Ishikawa (cell line): ENCODE measurements at regions not wholly inside any gene's neighbourhood (a gene's known extent, or its start where the extent isn't known, plus 50 kb on each side); places are given as distances from the start of the nearest gene placed in this dataset.

ENCODE experiments used
- CEBPB ChIP-seq: IDR thresholded peaks from 2 replicates; pipeline ENCODE4 v1.6.1; 2012
- CREB1 ChIP-seq: IDR thresholded peaks from 2 replicates; pipeline ENCODE4 v1.6.1; 2012; ENCODE audit warnings: low read depth
- EGR1 ChIP-seq: IDR thresholded peaks from 2 replicates; pipeline ENCODE4 v1.6.1; 2012
- EP300 ChIP-seq: IDR thresholded peaks from 2 replicates; pipeline ENCODE4 v1.6.1; 2012; ENCODE audit warnings: borderline replicate concordance
- FOXM1 ChIP-seq: IDR thresholded peaks from 2 replicates; pipeline ENCODE4 v1.6.1; 2012; ENCODE audit warnings: low read depth, borderline replicate concordance
- MAX ChIP-seq: IDR thresholded peaks from 2 replicates; pipeline ENCODE4 v1.6.1; 2012
- NFIC ChIP-seq: IDR thresholded peaks from 2 replicates; pipeline ENCODE4 v1.6.1; 2012
- RAD21 ChIP-seq: IDR thresholded peaks from 2 replicates; pipeline ENCODE4 v1.6.1; 2012; ENCODE audit warnings: low read depth
- REST ChIP-seq: IDR thresholded peaks from 2 replicates; pipeline ENCODE4 v1.6.1; 2012; ENCODE audit warnings: low read depth, mild to moderate bottlenecking
- TAF1 ChIP-seq: IDR thresholded peaks from 2 replicates; pipeline ENCODE4 v1.6.1; 2012; ENCODE audit warnings: low read depth, mild to moderate bottlenecking
- TCF12 ChIP-seq: IDR thresholded peaks from 2 replicates; pipeline ENCODE4 v1.6.1; 2012; ENCODE audit warnings: low read depth
- TEAD4 ChIP-seq: IDR thresholded peaks from 2 replicates; pipeline ENCODE4 v1.6.1; 2012
- USF1 ChIP-seq: IDR thresholded peaks from 2 replicates; pipeline ENCODE4 v1.6.1; 2012
- YY1 ChIP-seq: IDR thresholded peaks from 2 replicates; pipeline ENCODE4 v1.6.1; 2012; ENCODE audit warnings: low read depth
- ZBTB7A ChIP-seq: IDR thresholded peaks from 2 replicates; pipeline ENCODE4 v1.6.1; 2012; ENCODE audit warnings: low read depth

- TF ChIP-seq YY1 (no peak), ZBTB7A (no peak)
Measured at GRCh38 chr2:136188086-136188485, 70.1 kb upstream of the CXCR4 start.

GRCh38 chr2:136185981-136186776, 68.2 kb upstream of the CXCR4 start:
- TF ChIP-seq REST (no peak), TEAD4 (no peak), MAX (no peak), YY1 (no peak), FOXM1 (no peak), USF1 (no peak), RAD21 (no peak), CREB1 (no peak), EP300 (no peak), ZBTB7A (no peak), TAF1 (no peak), CEBPB (no peak), EGR1 (no peak), TCF12 (no peak), NFIC (no peak)

GRCh38 chr2:136183097-136183496, 65.1 kb upstream of the CXCR4 start:
- TF ChIP-seq ZBTB7A: no peak
- no peak for TF ChIP-seq TAF1
- no peak for TF ChIP-seq USF1
- TF ChIP-seq TEAD4: no peak
- TF ChIP-seq CEBPB: no peak
- no peak for TF ChIP-seq CREB1
- TF ChIP-seq REST: no peak
- TF ChIP-seq EGR1: no peak
- TF ChIP-seq TCF12: no peak

GRCh38 chr2:136182315-136182714, 64.4 kb upstream of the CXCR4 start:
- TF ChIP-seq REST (peak; percentile 69), TAF1 (no peak)

- TF ChIP-seq REST (no peak), TEAD4 (no peak)
Measured at GRCh38 chr2:136179602-136179975, 61.6 kb upstream of the CXCR4 start.
